Activated CD8-positive, alpha-beta memory T cell treated with anti-CD3 and anti-CD28 coated beads for 36 hours (primary cell): ENCODE measurements at regions not wholly inside any gene's neighbourhood (a gene's known extent, or its start where the extent isn't known, plus 50 kb on each side); places are given as distances from the start of the nearest gene placed in this dataset.

Source experiments
- CTCF ChIA-PET: fragments of 350-600 bp; sonication (Branson Sonifier 250); formaldehyde crosslinking; loops from one replicate; lab custom pipeline; 2021; ENCODE audit warnings: antibody characterized with exemption; lab: Charles Lee
- POLR2A ChIA-PET: fragments of 350-600 bp; sonication (Branson Sonifier 250); formaldehyde crosslinking; loops from one replicate; lab custom pipeline; 2021; ENCODE audit warnings: antibody characterized with exemption; lab: Charles Lee

GRCh38 chr12:58067610-58068387 lies 126.4 kb downstream of the ATP23 start:
- CTCF ChIA-PET: no interaction called here
- POLR2A ChIA-PET: no interaction called here

GRCh38 chr12:58068706-58069105 lies 127.3 kb downstream of the ATP23 start:
- CTCF ChIA-PET: no interaction called here
- POLR2A ChIA-PET: no interaction called here

GRCh38 chr12:58069268-58069963 lies 128.0 kb downstream of the ATP23 start:
- POLR2A ChIA-PET: no interaction called here
- CTCF ChIA-PET: no interaction called here

DNA sequence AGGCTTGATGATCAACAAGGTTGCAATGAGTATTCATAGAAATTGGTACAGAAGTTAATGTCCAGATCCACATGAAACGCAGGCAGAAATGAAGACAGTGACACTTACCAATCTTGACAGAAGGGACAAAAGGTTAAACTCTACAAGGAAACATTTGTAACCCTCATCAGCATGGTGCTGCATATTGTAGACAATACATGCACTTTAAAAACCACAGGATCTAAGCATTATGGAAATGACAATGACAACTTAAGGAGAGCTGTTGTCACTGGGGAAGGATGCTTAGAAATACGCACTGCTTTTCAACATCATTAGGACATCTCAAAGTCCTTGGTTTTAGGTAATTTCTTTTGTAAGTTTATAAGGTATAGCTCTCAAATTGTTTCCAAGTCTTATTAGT lies 130.6 kb downstream of the ATP23 start:
- POLR2A ChIA-PET: no interaction called here
- CTCF ChIA-PET: no interaction called here

DNA sequence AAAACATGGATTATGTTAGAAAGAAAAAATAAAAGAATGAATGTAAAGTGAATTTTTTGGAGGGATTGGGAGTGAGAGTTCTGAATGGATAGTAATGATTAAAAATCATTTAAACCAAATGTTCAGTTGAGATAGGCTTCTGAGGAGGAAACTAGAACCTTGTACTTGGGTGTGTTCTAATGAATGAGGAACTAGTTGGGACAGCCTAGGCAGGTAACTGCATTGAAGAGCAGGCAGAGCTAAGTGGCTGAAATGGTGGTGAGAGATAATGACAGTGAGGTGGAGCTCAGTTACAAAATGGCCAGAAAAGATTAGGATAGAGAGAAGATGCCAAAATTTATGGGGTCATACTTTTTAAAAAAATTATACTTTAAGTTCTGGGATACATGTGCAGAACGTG lies 132.9 kb downstream of the ATP23 start:
- ChIA-PET CTCF (no interaction called here), POLR2A (no interaction called here)

DNA sequence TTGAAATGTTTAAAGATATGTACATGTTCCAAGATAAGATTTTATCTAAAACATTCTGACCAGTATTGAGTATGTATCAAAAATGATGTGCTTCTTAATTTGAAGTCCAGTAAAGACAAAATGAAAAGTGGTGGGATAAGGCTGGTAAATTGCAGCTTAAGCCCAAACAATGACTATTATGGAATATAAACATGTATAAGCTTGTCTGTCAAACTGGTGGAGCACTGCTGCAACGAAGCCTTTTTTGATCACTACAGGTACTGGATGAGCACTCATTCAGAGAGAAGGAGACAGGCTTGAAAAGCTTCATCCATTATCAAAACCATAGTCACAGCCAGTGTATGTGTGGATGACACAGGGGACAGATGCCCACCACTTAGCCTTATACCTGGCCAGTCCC lies 138.4 kb downstream of the ATP23 start:
- ChIA-PET CTCF (no interaction called here), POLR2A (no interaction called here)

DNA sequence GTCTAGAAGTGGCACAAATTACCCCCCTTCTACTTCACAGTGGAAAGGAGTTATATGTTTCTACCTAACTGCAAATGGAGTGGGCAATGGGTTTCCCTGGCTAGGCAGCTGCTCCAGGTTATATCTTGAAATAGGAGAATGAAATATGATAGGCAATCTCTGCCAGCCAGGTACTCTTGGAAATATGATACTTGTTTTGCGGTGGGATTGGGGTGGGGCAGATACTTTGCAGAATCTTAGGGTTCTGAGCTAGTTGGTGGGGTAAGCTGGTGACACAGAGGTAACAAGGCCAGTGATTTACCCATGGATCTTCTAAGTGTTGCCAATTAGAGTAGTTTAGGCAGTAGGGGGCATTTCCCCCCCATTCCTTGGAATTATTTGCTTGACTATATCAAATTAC lies 140.1 kb downstream of the ATP23 start:
- POLR2A ChIA-PET: no interaction called here
- CTCF ChIA-PET: no interaction called here

DNA sequence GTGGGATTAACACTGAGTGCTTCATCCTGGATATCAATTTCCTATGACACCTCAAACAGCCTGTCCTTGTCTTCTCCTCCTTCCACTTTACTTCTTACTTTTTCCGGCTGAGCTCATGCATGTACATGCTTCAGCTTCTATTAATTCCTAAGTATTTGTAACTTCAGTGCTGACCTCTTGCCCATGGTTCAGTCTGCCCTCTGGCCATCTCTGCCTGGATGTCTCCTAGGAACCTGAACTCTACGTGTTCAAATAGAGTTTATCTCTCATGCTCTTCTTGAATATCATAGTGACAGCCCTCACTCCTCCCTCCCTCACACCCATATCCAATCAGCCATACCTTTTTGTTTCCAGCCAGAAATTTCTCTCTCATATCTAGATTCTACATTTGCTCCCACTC lies 141.6 kb downstream of the ATP23 start:
- POLR2A ChIA-PET: no interaction called here
- CTCF ChIA-PET: no interaction called here

- ChIA-PET POLR2A (interaction anchor here (0.6 kb wide), 1 partner anchor 95 kb away, joined by 3 read pairs; no protein-coding TSS in a partner anchor), CTCF (no interaction called here)
These were observed 144.6 kb downstream of the ATP23 start for GRCh38 chr12:58086006-58086405.

DNA sequence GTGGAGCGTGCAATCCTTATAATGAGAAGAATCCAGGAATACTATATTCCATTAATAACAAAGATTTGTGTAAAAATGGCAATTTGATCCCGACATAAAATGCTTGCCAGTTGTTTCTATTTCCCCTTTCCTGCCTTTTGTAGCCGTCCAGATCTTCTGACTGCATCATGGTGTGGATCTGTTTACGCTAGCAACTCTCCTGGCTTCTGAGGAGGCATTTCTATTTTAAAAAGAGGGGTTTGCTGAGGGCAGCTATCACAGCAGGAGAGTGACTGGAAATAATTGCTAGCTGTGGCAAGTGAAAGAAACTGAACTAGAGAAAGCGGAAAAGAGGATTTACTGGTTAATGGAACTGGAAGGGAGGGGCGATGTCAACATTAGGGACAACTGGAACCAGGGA lies 145.6 kb downstream of the ATP23 start:
- POLR2A ChIA-PET: no interaction called here
- CTCF ChIA-PET: interaction anchor here (0.7 kb wide), 1 partner anchor 89 kb away, joined by 3 read pairs; no protein-coding TSS in a partner anchor

DNA sequence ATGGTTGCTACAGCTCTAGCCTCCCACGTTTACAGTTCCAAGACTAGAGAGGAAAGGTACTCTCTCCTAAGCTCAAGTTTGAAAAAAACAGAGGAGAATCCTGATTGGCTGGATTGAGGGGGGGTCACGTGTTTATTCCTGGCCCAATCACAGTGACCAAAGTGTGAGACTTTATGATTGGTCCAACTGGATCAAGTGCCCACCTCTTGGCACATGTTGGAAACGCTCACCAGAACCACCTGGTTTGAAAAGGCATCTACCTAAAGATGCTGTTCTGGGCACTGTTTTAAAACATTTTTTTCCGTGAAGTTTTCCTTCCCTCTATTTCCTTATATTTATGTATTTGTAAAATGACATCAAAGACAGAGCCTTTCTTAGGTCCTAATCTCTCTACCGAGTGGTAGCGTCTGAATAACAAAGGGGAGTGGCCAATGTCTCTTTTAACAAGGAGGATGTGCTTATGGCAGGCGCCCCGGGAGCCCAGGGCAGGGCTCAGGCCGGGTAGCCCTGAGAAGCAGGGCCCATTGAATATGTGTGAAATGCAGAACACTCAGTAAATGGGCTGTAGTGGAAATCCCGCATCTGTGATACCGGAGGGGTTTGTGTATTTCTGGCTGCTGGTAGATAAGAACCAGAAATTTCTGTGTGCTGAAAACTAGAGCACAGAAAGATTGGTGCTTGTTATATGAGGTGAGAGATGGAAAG lies 146.2 kb downstream of the ATP23 start:
- ChIA-PET CTCF (interaction anchor here (0.7 kb wide), 1 partner anchor 88 kb away, joined by 3 read pairs; no protein-coding TSS in a partner anchor), POLR2A (no interaction called here)

- CTCF ChIA-PET: no interaction called here
- POLR2A ChIA-PET: no interaction called here
These were observed 148.2 kb downstream of the ATP23 start for GRCh38 chr12:58089588-58089987.

- ChIA-PET CTCF (no interaction called here), POLR2A (no interaction called here)
These were observed 149.3 kb downstream of the ATP23 start for GRCh38 chr12:58090685-58091084.

DNA sequence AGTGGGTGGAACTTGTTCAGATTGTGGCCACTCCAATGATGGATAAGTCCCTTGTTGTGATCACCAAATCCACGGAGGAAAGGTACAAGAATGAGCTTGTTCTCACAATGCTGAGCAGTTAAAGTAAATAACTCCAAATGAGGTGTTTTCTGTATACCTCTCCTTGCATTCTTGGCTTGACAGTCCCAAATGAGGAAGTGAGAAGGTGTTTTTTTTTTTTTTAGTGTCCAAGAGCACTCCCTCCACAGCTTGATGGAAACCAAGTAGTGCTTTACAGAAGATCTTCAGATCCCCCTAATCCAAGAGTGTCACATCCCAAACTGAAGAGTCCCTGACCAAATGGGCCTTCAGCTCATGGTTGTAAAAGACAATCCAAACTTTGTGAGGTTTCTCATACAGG lies 153.6 kb downstream of the ATP23 start:
- CTCF ChIA-PET: no interaction called here
- POLR2A ChIA-PET: no interaction called here

DNA sequence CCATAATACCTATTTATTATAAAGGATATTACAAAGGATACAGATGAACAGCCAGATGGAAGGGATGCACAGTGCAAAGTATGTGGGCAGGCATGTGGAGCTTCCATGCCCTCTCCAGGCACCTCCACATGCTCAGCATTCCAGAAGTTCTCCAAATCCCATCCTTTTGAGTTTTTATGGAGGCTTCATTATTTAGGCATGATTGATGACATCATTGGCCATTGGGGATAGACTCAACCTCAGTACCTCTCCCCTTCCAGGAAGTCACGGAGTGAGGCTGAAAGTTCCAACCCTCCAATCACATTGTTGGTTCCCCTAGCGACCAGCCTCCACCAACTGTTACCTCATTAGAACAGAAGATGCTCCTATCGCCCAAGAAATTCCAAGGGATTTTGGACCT lies 156.4 kb downstream of the ATP23 start:
- ChIA-PET CTCF (no interaction called here), POLR2A (no interaction called here)

DNA sequence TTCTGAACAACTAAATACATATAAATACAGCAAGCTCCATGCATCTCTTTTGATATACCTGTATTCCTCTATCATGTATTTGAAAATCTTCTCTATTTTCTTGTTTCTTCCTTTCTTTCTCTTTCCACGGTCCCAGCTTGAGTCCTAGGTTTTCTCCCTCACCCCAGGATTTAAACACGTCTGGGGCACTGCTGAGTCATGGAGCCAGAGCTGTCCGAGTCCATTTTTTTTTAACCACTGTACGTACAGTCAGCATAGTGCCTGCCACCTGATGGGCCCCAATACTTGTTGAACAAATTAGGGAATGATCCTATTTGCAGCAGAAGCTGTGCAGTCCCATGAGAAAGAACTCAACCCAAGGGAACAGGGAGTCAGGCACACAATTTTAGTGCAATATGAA lies 158.1 kb downstream of the ATP23 start:
- ChIA-PET POLR2A (no interaction called here), CTCF (no interaction called here)

- CTCF ChIA-PET: no interaction called here
- POLR2A ChIA-PET: no interaction called here
These were observed 163.0 kb downstream of the ATP23 start for GRCh38 chr12:58104351-58104755.

- CTCF ChIA-PET: no interaction called here
- POLR2A ChIA-PET: no interaction called here
These were observed 164.1 kb downstream of the ATP23 start for GRCh38 chr12:58105225-58106119.

DNA sequence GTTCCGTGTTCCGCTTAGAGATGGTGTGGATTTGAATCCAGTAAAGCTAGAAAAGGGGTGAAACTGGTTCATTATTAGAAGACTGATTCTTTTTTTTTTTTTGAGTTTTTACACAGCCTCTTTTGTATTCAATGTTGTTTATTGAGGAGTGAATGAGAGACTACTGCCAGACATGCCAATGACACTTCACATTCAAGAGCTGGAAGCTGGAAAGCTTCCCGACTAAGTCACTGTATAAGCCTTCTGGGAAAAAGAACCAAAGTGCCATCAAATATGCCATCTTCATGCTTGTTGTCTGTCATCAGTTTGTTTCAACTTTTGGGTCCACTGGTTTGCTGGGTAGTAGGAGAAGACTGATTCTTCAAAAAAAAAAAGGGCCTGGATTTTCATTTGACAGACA lies 164.8 kb downstream of the ATP23 start:
- POLR2A ChIA-PET: no interaction called here
- CTCF ChIA-PET: no interaction called here

- ChIA-PET CTCF (no interaction called here), POLR2A (no interaction called here)
These were observed 175.8 kb downstream of the ATP23 start for GRCh38 chr12:58117201-58117600.
